A549 (cell line): ENCODE measurements at regions not wholly inside any gene's neighbourhood (a gene's known extent, or its start where the extent isn't known, plus 50 kb on each side); places are given as distances from the start of the nearest gene placed in this dataset.

Experiments
- ATAC-seq, 2 experiments: fragments of 200-7000 bp in 1 of 2; fragments of >200 bp in 1 of 2; cut with Nextera tagmentation in 1 of 2; cut with Tn5 transposase in 1 of 2; 3 replicates each; pipeline versions ENCODE4 v1.8.0 to v1.9.1; 2018 to 2020; ENCODE audit warnings: mild to moderate bottlenecking in 1 of 2, moderate library complexity in 1 of 2
- CTCF ChIA-PET: fragments of 300-600 bp; sonication (Branson Sonifier 250); formaldehyde crosslinking; extraction: SDS; loops from one replicate; lab custom pipeline; 2021; ENCODE audit warnings: antibody characterized with exemption, inconsistent platforms; lab: Yijun Ruan, JAX
- POLR2A ChIA-PET: fragments of 350-600 bp; formaldehyde crosslinking; extraction: SDS; loops from one replicate; lab custom pipeline; 2021; ENCODE audit warnings: antibody characterized with exemption, inconsistent platforms; lab: Yijun Ruan, JAX
- DNase-seq, 2 experiments: peaks; one replicate each; pipeline versions ENCODE4 v3.0.0 to v3.0.0-alpha.2; 2011 to 2016; ENCODE audit warnings: low read depth in 1 of 2, low spot score in 1 of 2
- FAIRE-seq: peaks from 2 replicates; lab custom pipeline; 2011; peaks lifted over from hg19 to GRCh38; lab: Jason Lieb, UNC
- H3K27ac ChIP-seq, 2 experiments: fragments of >200 bp; sonication (Bioruptor Twin); formaldehyde crosslinking; 3 replicates each; pipeline ENCODE4 v1.5.1; 2016 to 2017
- H3K4me1 ChIP-seq: fragments of >200 bp; sonication (Bioruptor Twin); formaldehyde crosslinking; 3 replicates; pipeline ENCODE4 v1.6.1; 2016
- H3K4me2 ChIP-seq: fragments of >200 bp; sonication (Bioruptor Twin); formaldehyde crosslinking; 3 replicates; pipeline ENCODE4 v1.6.1; 2016
- H3K4me3 ChIP-seq: fragments of >200 bp; sonication (Bioruptor Twin); formaldehyde crosslinking; 3 replicates; pipeline ENCODE4 v1.5.1; 2016
- H3K9me3 ChIP-seq: fragments of >200 bp; sonication (Bioruptor Twin); formaldehyde crosslinking; 3 replicates; pipeline ENCODE4 v1.6.1; 2016
- BHLHE40 ChIP-seq: IDR thresholded peaks from 2 replicates; pipeline ENCODE4 v1.6.1; 2012; ENCODE audit warnings: low read depth, low read length, inconsistent platforms
- CBX2 ChIP-seq: fragments of 200-600 bp; sonication (generic); IDR thresholded peaks from 2 replicates; pipeline ENCODE4 v1.6.1; 2016; ENCODE audit warnings: low read depth, mild to moderate bottlenecking, borderline replicate concordance
- EHF ChIP-seq: fragments of 250-450 bp; sonication (Bioruptor Pico); IDR thresholded peaks from 2 replicates; pipeline ENCODE4 v1.5.0; 2020; ENCODE audit warnings: mild to moderate bottlenecking
- FOSB ChIP-seq: fragments of 250-450 bp; sonication (Bioruptor Pico); IDR thresholded peaks from 2 replicates; pipeline ENCODE4 v1.5.0; 2020; ENCODE audit warnings: mild to moderate bottlenecking, moderate library complexity
- FOSL2 ChIP-seq, 2 experiments: fragments of 450-650 bp in 1 of 2; fragments of >200 bp in 1 of 2; sonication (Bioruptor Twin) in 1 of 2; formaldehyde crosslinking; IDR thresholded peaks; 2 replicates each; pipeline versions ENCODE4 v1.5.0 to v1.6.1; 2016 to 2020; ENCODE audit warnings: mild to moderate bottlenecking in 1 of 2, moderate library complexity in 1 of 2
- HOXA7 ChIP-seq: fragments of 250-450 bp; sonication (Bioruptor Pico); IDR thresholded peaks from 2 replicates; pipeline ENCODE4 v1.5.0; 2020; ENCODE audit warnings: mild to moderate bottlenecking, moderate library complexity
- HOXB5 ChIP-seq: fragments of 250-450 bp; sonication (Bioruptor Pico); IDR thresholded peaks from 2 replicates; pipeline ENCODE4 v1.5.0; 2020; ENCODE audit warnings: mild to moderate bottlenecking, moderate library complexity
- JUN ChIP-seq, 2 experiments: fragments of >200 bp; sonication (Bioruptor Twin); formaldehyde crosslinking; IDR thresholded peaks; 2 replicates in 1 of 2; 3 replicates in 1 of 2; pipeline ENCODE4 v1.6.1; 2016 to 2017
- JUNB ChIP-seq: fragments of >200 bp; sonication (Bioruptor Twin); formaldehyde crosslinking; IDR thresholded peaks from 2 replicates; pipeline ENCODE4 v1.6.1; 2016
- RAD21 ChIP-seq, 2 experiments: fragments of >200 bp in 1 of 2; sonication (Bioruptor Twin) in 1 of 2; formaldehyde crosslinking in 1 of 2; IDR thresholded peaks in 1 of 2; conservative IDR thresholded peaks in 1 of 2; 2 replicates in 1 of 2; 3 replicates in 1 of 2; pipeline ENCODE4 v1.6.1; 2012 to 2018; ENCODE audit warnings: inconsistent platforms in 1 of 2
- RARB ChIP-seq: fragments of 250-450 bp; sonication (Bioruptor Pico); IDR thresholded peaks from 2 replicates; pipeline ENCODE4 v1.8.0; 2021; ENCODE audit warnings: mild to moderate bottlenecking, moderate library complexity
- RNF2 ChIP-seq: fragments of 200-600 bp; sonication (generic); IDR thresholded peaks from 2 replicates; pipeline ENCODE4 v1.6.1; 2016; ENCODE audit warnings: low read depth, mild to moderate bottlenecking, antibody characterized with exemption, moderate library complexity, borderline replicate concordance
- SMC3 ChIP-seq: fragments of >200 bp; sonication (Bioruptor Twin); formaldehyde crosslinking; IDR thresholded peaks from 3 replicates; pipeline ENCODE4 v1.6.1; 2018; ENCODE audit warnings: inconsistent platforms
- SREBF2 ChIP-seq: fragments of 450-650 bp; IDR thresholded peaks from 2 replicates; pipeline ENCODE4 v1.6.1; 2014; ENCODE audit warnings: mild to moderate bottlenecking, moderate library complexity
- TFCP2L1 ChIP-seq: fragments of 250-450 bp; sonication (Bioruptor Pico); IDR thresholded peaks from 2 replicates; pipeline ENCODE4 v1.5.0; 2021; ENCODE audit warnings: mild to moderate bottlenecking
- TP53 ChIP-seq: fragments of 250-450 bp; sonication (Bioruptor Pico); IDR thresholded peaks from 2 replicates; pipeline ENCODE4 v1.5.0; 2021; ENCODE audit warnings: mild to moderate bottlenecking, moderate library complexity
- WGBS: methylation state at CpG from one replicate; pipeline ENCODE4 v1.1.6; 2017; ENCODE audit errors: missing lambda C conversion rate; 5-methylcytosine and 5-hydroxymethylcytosine counted together
- TF ChIP-seq, protein P1 (sequence below): fragments of 200-600 bp; sonication (generic); IDR thresholded peaks from 2 replicates; pipeline ENCODE4 v1.6.1; 2016; ENCODE audit warnings: antibody characterized with exemption, mild to moderate bottlenecking, moderate library complexity
- TF ChIP-seq, protein P2 (sequence below): fragments of 250-450 bp; sonication (Bioruptor Pico); IDR thresholded peaks from 2 replicates; pipeline ENCODE4 v1.5.0; 2020; ENCODE audit warnings: low read depth, mild to moderate bottlenecking, moderate library complexity
- TF ChIP-seq, protein P3 (sequence below): fragments of >200 bp; sonication (Bioruptor Twin); formaldehyde crosslinking; IDR thresholded peaks from 3 replicates; pipeline ENCODE4 v1.5.1; 2016
- TF ChIP-seq, protein P4 (sequence below): fragments of 250-450 bp; sonication (Bioruptor Pico); IDR thresholded peaks from 2 replicates; pipeline ENCODE4 v1.5.0; 2021; ENCODE audit warnings: mild to moderate bottlenecking, moderate library complexity, borderline replicate concordance

DNA sequence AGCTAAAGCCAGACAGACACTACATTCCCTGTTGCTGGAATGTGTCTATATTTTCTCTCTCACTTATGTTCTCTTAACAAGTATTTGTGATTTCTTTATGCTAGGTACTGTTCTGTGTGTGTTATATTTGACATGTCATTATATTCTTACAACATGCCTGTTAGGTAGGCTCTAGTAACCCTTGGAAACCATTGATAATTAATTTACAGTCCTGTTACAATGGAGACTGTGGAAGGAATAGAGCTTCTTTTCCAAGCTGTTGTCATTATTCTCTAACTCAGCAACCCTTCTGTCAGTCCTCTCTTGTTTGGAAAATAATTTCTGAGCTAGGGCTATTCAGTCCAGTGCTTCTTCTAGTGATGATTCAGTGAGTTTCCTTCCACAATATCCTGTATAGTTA is 419.1 kb upstream of the BOD1L1 start:
- FAIRE-seq, result no peak
- Histone ChIP-seq H3K4me1 (no peaks in the 10 kb centered on the region), H3K4me3 (no peak overlapping the region)
- TF ChIP-seq, protein P1, sequence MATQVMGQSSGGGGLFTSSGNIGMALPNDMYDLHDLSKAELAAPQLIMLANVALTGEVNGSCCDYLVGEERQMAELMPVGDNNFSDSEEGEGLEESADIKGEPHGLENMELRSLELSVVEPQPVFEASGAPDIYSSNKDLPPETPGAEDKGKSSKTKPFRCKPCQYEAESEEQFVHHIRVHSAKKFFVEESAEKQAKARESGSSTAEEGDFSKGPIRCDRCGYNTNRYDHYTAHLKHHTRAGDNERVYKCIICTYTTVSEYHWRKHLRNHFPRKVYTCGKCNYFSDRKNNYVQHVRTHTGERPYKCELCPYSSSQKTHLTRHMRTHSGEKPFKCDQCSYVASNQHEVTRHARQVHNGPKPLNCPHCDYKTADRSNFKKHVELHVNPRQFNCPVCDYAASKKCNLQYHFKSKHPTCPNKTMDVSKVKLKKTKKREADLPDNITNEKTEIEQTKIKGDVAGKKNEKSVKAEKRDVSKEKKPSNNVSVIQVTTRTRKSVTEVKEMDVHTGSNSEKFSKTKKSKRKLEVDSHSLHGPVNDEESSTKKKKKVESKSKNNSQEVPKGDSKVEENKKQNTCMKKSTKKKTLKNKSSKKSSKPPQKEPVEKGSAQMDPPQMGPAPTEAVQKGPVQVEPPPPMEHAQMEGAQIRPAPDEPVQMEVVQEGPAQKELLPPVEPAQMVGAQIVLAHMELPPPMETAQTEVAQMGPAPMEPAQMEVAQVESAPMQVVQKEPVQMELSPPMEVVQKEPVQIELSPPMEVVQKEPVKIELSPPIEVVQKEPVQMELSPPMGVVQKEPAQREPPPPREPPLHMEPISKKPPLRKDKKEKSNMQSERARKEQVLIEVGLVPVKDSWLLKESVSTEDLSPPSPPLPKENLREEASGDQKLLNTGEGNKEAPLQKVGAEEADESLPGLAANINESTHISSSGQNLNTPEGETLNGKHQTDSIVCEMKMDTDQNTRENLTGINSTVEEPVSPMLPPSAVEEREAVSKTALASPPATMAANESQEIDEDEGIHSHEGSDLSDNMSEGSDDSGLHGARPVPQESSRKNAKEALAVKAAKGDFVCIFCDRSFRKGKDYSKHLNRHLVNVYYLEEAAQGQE, result no peak
- TF ChIP-seq, all 56 proteins: peak for 0
- no peak overlapping the region for H3K4me2 ChIP-seq
- DNase-seq (no peak), ATAC-seq (no peak)
- CTCF ChIA-PET, result interaction anchor here (1.1 kb wide), 1 partner anchor 310 kb away, joined by 3 read pairs; no protein-coding TSS in a partner anchor
- no peak overlapping the region for H3K27ac ChIP-seq
- POLR2A ChIA-PET, result no interaction called here
- no peaks in the 10 kb centered on the region for H3K9me3 ChIP-seq

DNA sequence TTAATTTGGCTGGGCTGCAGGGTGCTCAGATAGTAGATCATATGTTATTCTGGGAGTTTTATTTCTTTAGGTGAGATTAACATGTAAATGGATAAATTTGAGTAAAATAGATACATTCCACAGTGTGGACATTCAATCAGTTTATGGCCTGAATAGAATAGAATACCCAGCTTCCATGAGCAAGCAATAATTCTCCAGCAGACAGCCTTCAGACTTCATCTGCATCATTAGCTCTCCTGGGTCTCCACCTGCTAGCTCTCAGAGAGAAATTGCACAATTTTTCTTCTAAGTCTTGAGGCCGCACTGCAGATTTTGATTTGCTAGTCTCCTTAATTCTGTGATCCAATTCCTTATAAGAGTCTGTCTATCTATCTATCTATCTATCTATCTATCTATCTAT is 420.3 kb upstream of the BOD1L1 start:
- FAIRE-seq (no peak), ATAC-seq (no peak), DNase-seq (no peak)
- 100% methylated on average over 1 of the region's 1 CpG for WGBS
- TF ChIP-seq RAD21 (conservative IDR thresholded peaks at IDR 0.05 in 1 of 2, IDR thresholded peaks at IDR 0.05 in 1 of 2), result no peak
- TF ChIP-seq SMC3, result no peak
- no peak for TF ChIP-seq TFCP2L1 (CRISPR knock-in tag)
- TF ChIP-seq SREBF2, result no peak
- no peak for TF ChIP-seq JUNB
- TF ChIP-seq TP53 (CRISPR knock-in tag), result no peak
- TF ChIP-seq CBX2, result no peak
- TF ChIP-seq, protein P2, sequence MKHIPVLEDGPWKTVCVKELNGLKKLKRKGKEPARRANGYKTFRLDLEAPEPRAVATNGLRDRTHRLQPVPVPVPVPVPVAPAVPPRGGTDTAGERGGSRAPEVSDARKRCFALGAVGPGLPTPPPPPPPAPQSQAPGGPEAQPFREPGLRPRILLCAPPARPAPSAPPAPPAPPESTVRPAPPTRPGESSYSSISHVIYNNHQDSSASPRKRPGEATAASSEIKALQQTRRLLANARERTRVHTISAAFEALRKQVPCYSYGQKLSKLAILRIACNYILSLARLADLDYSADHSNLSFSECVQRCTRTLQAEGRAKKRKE, result no peak
- TF ChIP-seq FOSB (CRISPR knock-in tag), result no peak
- ChIA-PET CTCF (no interaction called here), POLR2A (no interaction called here)
- Histone ChIP-seq H3K27ac (no peak overlapping the region), H3K4me3 (no peak overlapping the region), H3K4me1 (no peaks in the 10 kb centered on the region), H3K9me3 (no peaks in the 10 kb centered on the region), H3K4me2 (no peak overlapping the region)

DNA sequence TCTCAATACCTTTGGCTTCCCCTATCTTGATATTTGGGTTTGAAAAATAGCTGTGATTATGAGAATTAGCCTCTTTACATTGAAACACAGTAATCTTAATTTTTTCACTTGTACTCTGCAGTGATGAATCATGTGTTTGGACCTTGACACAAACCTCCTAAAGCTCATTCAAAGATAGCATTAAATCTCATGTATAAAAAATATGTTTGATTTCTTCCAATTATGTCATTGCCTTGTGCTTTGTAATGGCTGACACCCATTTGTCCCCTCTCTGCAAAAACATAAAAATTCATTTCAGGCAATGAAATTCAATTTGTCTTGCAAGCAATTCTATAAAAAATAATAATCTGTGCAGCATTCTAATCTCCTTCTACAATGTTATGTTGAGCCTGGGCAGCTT is 422.4 kb upstream of the BOD1L1 start:
- Histone ChIP-seq H3K9me3 (no peaks in the 10 kb centered on the region), H3K4me1 (no peaks in the 10 kb centered on the region), H3K4me3 (no peak overlapping the region), H3K27ac (no peak overlapping the region), H3K4me2 (no peak overlapping the region)
- TF ChIP-seq EHF (CRISPR knock-in tag) (no peak), HOXA7 (CRISPR knock-in tag) (no peak), FOSL2 (IDR thresholded peaks at IDR 0.05) (no peak), FOSL2 (CRISPR knock-in tag; IDR thresholded peaks at IDR 0.05) (no peak), RNF2 (no peak), FOSB (CRISPR knock-in tag) (no peak), RARB (CRISPR knock-in tag) (no peak), CBX2 (no peak), HOXB5 (CRISPR knock-in tag) (no peak), BHLHE40 (no peak), JUN (IDR thresholded peaks at IDR 0.05) (no peak)
- TF ChIP-seq, protein P3, sequence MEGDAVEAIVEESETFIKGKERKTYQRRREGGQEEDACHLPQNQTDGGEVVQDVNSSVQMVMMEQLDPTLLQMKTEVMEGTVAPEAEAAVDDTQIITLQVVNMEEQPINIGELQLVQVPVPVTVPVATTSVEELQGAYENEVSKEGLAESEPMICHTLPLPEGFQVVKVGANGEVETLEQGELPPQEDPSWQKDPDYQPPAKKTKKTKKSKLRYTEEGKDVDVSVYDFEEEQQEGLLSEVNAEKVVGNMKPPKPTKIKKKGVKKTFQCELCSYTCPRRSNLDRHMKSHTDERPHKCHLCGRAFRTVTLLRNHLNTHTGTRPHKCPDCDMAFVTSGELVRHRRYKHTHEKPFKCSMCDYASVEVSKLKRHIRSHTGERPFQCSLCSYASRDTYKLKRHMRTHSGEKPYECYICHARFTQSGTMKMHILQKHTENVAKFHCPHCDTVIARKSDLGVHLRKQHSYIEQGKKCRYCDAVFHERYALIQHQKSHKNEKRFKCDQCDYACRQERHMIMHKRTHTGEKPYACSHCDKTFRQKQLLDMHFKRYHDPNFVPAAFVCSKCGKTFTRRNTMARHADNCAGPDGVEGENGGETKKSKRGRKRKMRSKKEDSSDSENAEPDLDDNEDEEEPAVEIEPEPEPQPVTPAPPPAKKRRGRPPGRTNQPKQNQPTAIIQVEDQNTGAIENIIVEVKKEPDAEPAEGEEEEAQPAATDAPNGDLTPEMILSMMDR, result no peak
- TF ChIP-seq, protein P2, result no peak
- TF ChIP-seq, protein P4, sequence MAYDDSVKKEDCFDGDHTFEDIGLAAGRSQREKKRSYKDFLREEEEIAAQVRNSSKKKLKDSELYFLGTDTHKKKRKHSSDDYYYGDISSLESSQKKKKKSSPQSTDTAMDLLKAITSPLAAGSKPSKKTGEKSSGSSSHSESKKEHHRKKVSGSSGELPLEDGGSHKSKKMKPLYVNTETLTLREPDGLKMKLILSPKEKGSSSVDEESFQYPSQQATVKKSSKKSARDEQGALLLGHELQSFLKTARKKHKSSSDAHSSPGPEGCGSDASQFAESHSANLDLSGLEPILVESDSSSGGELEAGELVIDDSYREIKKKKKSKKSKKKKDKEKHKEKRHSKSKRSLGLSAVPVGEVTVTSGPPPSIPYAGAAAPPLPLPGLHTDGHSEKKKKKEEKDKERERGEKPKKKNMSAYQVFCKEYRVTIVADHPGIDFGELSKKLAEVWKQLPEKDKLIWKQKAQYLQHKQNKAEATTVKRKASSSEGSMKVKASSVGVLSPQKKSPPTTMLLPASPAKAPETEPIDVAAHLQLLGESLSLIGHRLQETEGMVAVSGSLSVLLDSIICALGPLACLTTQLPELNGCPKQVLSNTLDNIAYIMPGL (CRISPR knock-in tag), result no peak
- ChIA-PET POLR2A (no interaction called here), CTCF (interaction anchor here (1.5 kb wide), 1 partner anchor 9 kb away, joined by 4 read pairs; no protein-coding TSS in a partner anchor)
- no peak for FAIRE-seq
- no peak for DNase-seq
- ATAC-seq, result no peak
